ENCODE measurements at regions not wholly inside any gene's neighbourhood (a gene's known extent, or its start where the extent isn't known, plus 50 kb on each side); places are given as distances from the start of the nearest gene placed in this dataset.

- Histone ChIP-seq H2AK5ac (ENCODE audit: insufficient read length, low read length) (no peak overlapping the region), H3T11ph (ENCODE audit: low read length) (no peak overlapping the region), H2BK120ac (ENCODE audit: low read depth, low read length, poor library complexity, severe bottlenecking) (no peak overlapping the region), H4K5ac (ENCODE audit: insufficient read length, low read depth, low read length) (no peak overlapping the region), H2BK12ac (ENCODE audit: insufficient read length, low read depth, low read length) (no peak overlapping the region), H3K23me2 (ENCODE audit: insufficient read length, low read depth, low read length, poor library complexity, severe bottlenecking) (no peaks in the 10 kb centered on the region), H3K27ac (ENCODE audit: insufficient read length, low read depth, low read length) (no peak overlapping the region), H3K4me1 (ENCODE audit: insufficient read depth, low read length) (no peaks in the 10 kb centered on the region), H2BK20ac (ENCODE audit: low read depth, low read length, poor library complexity, severe bottlenecking) (no peak overlapping the region), H3K18ac (ENCODE audit: insufficient read length, low read depth, low read length) (no peak overlapping the region), H3K4ac (ENCODE audit: low read depth, low read length) (no peak overlapping the region), H2BK5ac (ENCODE audit: insufficient read length, low read length) (no peak overlapping the region), H3K27me3 (ENCODE audit: insufficient read depth, low read length) (no peaks in the 10 kb centered on the region), H3K23ac (ENCODE audit: insufficient read length, low read depth, low read length) (no peak overlapping the region), H3K79me1 (ENCODE audit: insufficient read depth, low read depth, low read length, poor library complexity, severe bottlenecking) (no peaks in the 10 kb centered on the region), H3K14ac (ENCODE audit: insufficient read depth, low read length) (no peak overlapping the region), H2AFZ (ENCODE audit: low read length) (no peak overlapping the region), H4K20me1 (ENCODE audit: control insufficient read depth, insufficient read depth, insufficient read length) (no peaks in the 10 kb centered on the region), H3K9ac (ENCODE audit: extremely low read depth, insufficient read length, low read length) (no peak overlapping the region), H4K8ac (replicated peaks; ENCODE audit: insufficient read length, low read depth, low read length) (no peak overlapping the region), H3K4me2 (ENCODE audit: insufficient read depth, insufficient read length, low read length) (no peak overlapping the region), H3K9me3 (ENCODE audit: control insufficient read depth, low read depth, low read length) (no peaks in the 10 kb centered on the region), H4K91ac (ENCODE audit: insufficient read length, low read depth, low read length) (no peak overlapping the region), H3K56ac (ENCODE audit: insufficient read length, low read depth, low read length) (no peak overlapping the region), H2BK15ac (ENCODE audit: low read depth, low read length) (no peak overlapping the region), H3K79me2 (ENCODE audit: insufficient read depth, low read length) (no peaks in the 10 kb centered on the region)
- Mint-ChIP-seq H3K4me3 (no peak overlapping the region), H3K27ac (no peak overlapping the region), H3K4me1 (peaks cover 4 to 10% of the 10 kb centered on the region in 2 experiments; a peak in 2 of 4 replicates), H3K36me3 (ENCODE audit: insufficient read depth in 1 of 3, low read depth in 3 of 3) (no peaks in the 10 kb centered on the region), H3K9me3 (no peaks in the 10 kb centered on the region), H3K27me3 (ENCODE audit: low read depth) (no peaks in the 10 kb centered on the region)
- WGBS (ENCODE audit: extremely low coverage, insufficient read length, low lambda C conversion rate), result no CpG with 5 or more reads among the region's 1 CpG
- DNase-seq, result no peak
- no peak for TF ChIP-seq CTCF (conservative IDR thresholded peaks at IDR 0.05)
Measured at GRCh38 chr2:150225030-150225429, 262.4 kb downstream of the RND3 start.
